ENCODE measurements at regions not wholly inside any gene's neighbourhood (a gene's known extent, or its start where the extent isn't known, plus 50 kb on each side); places are given as distances from the start of the nearest gene placed in this dataset.

GRCh38 chr4:38315286-38315685 is 348.7 kb upstream of the KLF3 start:
- Histone ChIP-seq H3K36me3 (no peaks in the 10 kb centered on the region), H3K27me3 (no peaks in the 10 kb centered on the region), H3K27ac (no peak overlapping the region), H3K4me1 (peaks cover 9 to 14% of the 10 kb centered on the region in 2 donors), H3K9me3 (no peaks in the 10 kb centered on the region), H3K4me3 (no peak overlapping the region)
- TF ChIP-seq, protein P1, sequence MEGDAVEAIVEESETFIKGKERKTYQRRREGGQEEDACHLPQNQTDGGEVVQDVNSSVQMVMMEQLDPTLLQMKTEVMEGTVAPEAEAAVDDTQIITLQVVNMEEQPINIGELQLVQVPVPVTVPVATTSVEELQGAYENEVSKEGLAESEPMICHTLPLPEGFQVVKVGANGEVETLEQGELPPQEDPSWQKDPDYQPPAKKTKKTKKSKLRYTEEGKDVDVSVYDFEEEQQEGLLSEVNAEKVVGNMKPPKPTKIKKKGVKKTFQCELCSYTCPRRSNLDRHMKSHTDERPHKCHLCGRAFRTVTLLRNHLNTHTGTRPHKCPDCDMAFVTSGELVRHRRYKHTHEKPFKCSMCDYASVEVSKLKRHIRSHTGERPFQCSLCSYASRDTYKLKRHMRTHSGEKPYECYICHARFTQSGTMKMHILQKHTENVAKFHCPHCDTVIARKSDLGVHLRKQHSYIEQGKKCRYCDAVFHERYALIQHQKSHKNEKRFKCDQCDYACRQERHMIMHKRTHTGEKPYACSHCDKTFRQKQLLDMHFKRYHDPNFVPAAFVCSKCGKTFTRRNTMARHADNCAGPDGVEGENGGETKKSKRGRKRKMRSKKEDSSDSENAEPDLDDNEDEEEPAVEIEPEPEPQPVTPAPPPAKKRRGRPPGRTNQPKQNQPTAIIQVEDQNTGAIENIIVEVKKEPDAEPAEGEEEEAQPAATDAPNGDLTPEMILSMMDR (IDR thresholded peaks at IDR 0.05): no peak
- DNase-seq (ENCODE audit: low spot score in 2 of 2): no peak
- intact Hi-C loops (cut with DNase I): loop anchor here (5.0 kb wide), 1 partner anchor 253 kb away; no protein-coding TSS in a partner anchor

DNA sequence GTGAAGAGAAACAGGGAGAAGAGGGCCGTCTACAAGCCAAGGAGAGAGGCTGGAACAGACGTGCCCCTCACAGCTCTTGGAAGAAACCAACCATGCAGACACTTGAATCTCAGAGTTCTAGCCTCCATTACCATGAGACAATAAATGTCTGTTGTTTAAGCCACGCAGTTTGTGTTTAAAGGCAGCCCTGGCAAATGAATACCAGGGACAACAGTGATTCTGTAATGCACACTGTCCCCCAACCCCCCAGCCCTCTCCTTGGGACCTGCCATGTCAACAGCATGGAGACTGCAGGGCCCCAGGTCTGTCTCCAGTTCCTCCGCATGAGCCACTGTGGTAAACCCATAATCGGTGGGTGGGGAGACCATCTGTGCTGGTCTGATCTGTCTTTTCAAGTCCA is 348.0 kb upstream of the KLF3 start:
- intact Hi-C loops (cut with DNase I): loop anchor here (5.0 kb wide), 1 partner anchor 254 kb away; no protein-coding TSS in a partner anchor
- no peak for DNase-seq (ENCODE audit: low spot score in 2 of 2)
- TF ChIP-seq, protein P1 (IDR thresholded peaks at IDR 0.05): no peak
- Histone ChIP-seq H3K36me3 (no peaks in the 10 kb centered on the region), H3K9me3 (no peaks in the 10 kb centered on the region), H3K4me1 (peaks cover 9 to 15% of the 10 kb centered on the region in 2 donors), H3K27ac (no peak overlapping the region), H3K4me3 (no peak overlapping the region), H3K27me3 (no peaks in the 10 kb centered on the region)

GRCh38 chr4:38317041-38317674 is 346.8 kb upstream of the KLF3 start:
- TF ChIP-seq, protein P1 (IDR thresholded peaks at IDR 0.05): no peak
- Histone ChIP-seq H3K27me3 (no peaks in the 10 kb centered on the region), H3K4me1 (peaks cover 9 to 15% of the 10 kb centered on the region in 2 donors), H3K9me3 (no peaks in the 10 kb centered on the region), H3K4me3 (no peak overlapping the region), H3K36me3 (no peaks in the 10 kb centered on the region), H3K27ac (no peak overlapping the region)
- DNase-seq (ENCODE audit: low spot score in 2 of 2): no peak
- intact Hi-C loops (cut with DNase I): loop anchor here (5.0 kb wide), 1 partner anchor 255 kb away; no protein-coding TSS in a partner anchor

GRCh38 chr4:38318737-38319455 is 345.1 kb upstream of the KLF3 start:
- Histone ChIP-seq H3K27ac (peak overlapping the region; percentile 83 to 87), H3K36me3 (no peaks in the 10 kb centered on the region), H3K27me3 (no peaks in the 10 kb centered on the region), H3K4me3 (peak overlapping the region; percentile 46 to 52), H3K9me3 (no peaks in the 10 kb centered on the region), H3K4me1 (peaks cover 9 to 15% of the 10 kb centered on the region in 2 donors)
- intact Hi-C loops (cut with DNase I): loop anchor here (2.0 to 5.0 kb wide), 6 partner anchors 48 to 346 kb away; partner anchors contain the start of gene KLF3
- TF ChIP-seq, protein P1 (IDR thresholded peaks at IDR 0.05): no peak
- peak; percentile 80 to 96 for DNase-seq (ENCODE audit: low spot score in 2 of 2)

- Histone ChIP-seq H3K4me3 (peak overlapping the region; percentile 46 to 52), H3K27ac (peak overlapping the region; percentile 83 to 87), H3K27me3 (no peaks in the 10 kb centered on the region), H3K4me1 (peaks cover 9 to 15% of the 10 kb centered on the region in 2 donors), H3K36me3 (no peaks in the 10 kb centered on the region), H3K9me3 (no peaks in the 10 kb centered on the region)
- DNase-seq (ENCODE audit: low spot score in 2 of 2): peak; percentile 75 to 97
- intact Hi-C loops (cut with DNase I): loop anchor here (1.0 to 5.0 kb wide), 8 partner anchors 47 to 412 kb away; partner anchors contain the start of gene KLF3
- TF ChIP-seq, protein P1 (IDR thresholded peaks at IDR 0.05): peak; percentile 96 to 100 (median 99)
These were observed 344.3 kb upstream of the KLF3 start for GRCh38 chr4:38319456-38320342.

Measured in ascending aorta (tissue), 2 donors.